OCI-LY7 (cell line): ENCODE measurements at regions not wholly inside any gene's neighbourhood (a gene's known extent, or its start where the extent isn't known, plus 50 kb on each side); places are given as distances from the start of the nearest gene placed in this dataset.

Experiments used
- EZH2phosphoT487 ChIP-seq: fragments of 200-600 bp; sonication (generic); IDR thresholded peaks from 2 replicates; pipeline ENCODE4 v1.6.1; 2018; ENCODE audit warnings: low read depth, borderline replicate concordance, mild to moderate bottlenecking, mixed run types, antibody characterized with exemption, low read length, moderate library complexity, mixed read lengths
- TF ChIP-seq, protein P1 (sequence below): fragments of 200-600 bp; sonication (generic); conservative IDR thresholded peaks from 2 replicates; pipeline ENCODE4 v1.5.1; 2014; ENCODE audit warnings: mild to moderate bottlenecking, antibody characterized with exemption, low read length, moderate library complexity, mixed read lengths

- TF ChIP-seq, protein P1, sequence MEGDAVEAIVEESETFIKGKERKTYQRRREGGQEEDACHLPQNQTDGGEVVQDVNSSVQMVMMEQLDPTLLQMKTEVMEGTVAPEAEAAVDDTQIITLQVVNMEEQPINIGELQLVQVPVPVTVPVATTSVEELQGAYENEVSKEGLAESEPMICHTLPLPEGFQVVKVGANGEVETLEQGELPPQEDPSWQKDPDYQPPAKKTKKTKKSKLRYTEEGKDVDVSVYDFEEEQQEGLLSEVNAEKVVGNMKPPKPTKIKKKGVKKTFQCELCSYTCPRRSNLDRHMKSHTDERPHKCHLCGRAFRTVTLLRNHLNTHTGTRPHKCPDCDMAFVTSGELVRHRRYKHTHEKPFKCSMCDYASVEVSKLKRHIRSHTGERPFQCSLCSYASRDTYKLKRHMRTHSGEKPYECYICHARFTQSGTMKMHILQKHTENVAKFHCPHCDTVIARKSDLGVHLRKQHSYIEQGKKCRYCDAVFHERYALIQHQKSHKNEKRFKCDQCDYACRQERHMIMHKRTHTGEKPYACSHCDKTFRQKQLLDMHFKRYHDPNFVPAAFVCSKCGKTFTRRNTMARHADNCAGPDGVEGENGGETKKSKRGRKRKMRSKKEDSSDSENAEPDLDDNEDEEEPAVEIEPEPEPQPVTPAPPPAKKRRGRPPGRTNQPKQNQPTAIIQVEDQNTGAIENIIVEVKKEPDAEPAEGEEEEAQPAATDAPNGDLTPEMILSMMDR, result no peak
- TF ChIP-seq EZH2phosphoT487, result no peak
These were observed 775.4 kb upstream of the ID2 start for GRCh38 chr2:7906431-7906830.
